ENCODE measurements at regions not wholly inside any gene's neighbourhood (a gene's known extent, or its start where the extent isn't known, plus 50 kb on each side); places are given as distances from the start of the nearest gene placed in this dataset.
"Not testable (repeated sequence)": the region's sequence is repeated elsewhere in the genome, so short reads cannot be mapped to it uniquely, and the experiment has no call there.

DNA sequence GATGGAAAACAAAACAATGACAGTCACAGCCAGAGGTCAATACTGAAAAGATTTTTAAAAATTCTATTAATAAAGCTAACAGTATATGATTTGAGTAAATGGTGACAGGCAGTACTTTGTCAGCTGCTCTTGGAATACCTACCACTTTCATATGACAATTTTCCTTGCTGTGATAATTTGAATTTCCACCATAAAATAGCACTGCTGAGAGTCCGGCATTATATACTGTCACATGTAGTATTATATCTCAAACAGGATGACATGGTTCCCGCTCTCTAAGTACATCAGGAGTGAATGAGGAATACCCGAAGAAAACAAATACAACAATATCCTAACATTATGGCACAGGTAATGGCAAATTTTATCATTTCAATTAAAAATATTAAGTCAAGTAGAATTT lies 146.8 kb upstream of the TMPRSS15 start:
- H3K27me3 ChIP-seq: no peaks in the 10 kb centered on the region
- no peaks in the 10 kb centered on the region for H3K36me3 ChIP-seq
- ATAC-seq (ENCODE audit: low FRiP score in 2 of 2): no peak
- no peak overlapping the region for H3K27ac ChIP-seq
- TF ChIP-seq POLR2AphosphoS5 (IDR thresholded peaks at IDR 0.05) (no peak), POLR2A (IDR thresholded peaks at IDR 0.05) (no peak), EP300 (IDR thresholded peaks at IDR 0.05) (no peak)
- TF ChIP-seq, protein P1, sequence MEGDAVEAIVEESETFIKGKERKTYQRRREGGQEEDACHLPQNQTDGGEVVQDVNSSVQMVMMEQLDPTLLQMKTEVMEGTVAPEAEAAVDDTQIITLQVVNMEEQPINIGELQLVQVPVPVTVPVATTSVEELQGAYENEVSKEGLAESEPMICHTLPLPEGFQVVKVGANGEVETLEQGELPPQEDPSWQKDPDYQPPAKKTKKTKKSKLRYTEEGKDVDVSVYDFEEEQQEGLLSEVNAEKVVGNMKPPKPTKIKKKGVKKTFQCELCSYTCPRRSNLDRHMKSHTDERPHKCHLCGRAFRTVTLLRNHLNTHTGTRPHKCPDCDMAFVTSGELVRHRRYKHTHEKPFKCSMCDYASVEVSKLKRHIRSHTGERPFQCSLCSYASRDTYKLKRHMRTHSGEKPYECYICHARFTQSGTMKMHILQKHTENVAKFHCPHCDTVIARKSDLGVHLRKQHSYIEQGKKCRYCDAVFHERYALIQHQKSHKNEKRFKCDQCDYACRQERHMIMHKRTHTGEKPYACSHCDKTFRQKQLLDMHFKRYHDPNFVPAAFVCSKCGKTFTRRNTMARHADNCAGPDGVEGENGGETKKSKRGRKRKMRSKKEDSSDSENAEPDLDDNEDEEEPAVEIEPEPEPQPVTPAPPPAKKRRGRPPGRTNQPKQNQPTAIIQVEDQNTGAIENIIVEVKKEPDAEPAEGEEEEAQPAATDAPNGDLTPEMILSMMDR (IDR thresholded peaks at IDR 0.05): no peak
- no peaks in the 10 kb centered on the region for H3K9me3 ChIP-seq
- 95 to 97% methylated on average over 3 of the region's 3 CpGs for WGBS, 2 donors
- DNase-seq: no peak
- H3K4me3 ChIP-seq: no peak overlapping the region
- H3K4me1 ChIP-seq: no peaks in the 10 kb centered on the region

DNA sequence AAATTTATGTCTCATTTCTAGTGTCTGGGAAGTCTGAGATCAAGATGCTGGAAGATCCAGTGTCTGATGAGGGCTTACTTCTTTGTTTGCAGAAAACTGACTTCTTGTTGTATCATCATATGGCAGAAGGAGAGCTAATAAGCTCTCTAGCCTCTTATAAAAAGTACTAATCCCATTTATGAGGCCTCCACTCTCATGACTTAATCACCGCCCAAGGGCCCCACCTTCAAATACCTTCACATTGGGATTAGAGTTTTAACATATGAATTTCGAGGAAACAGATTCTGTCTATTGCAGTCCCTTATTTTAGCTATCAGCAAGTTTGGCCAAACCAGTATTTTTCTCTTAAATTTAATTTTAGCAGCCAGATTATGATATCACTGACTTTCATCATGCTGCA lies 150.2 kb upstream of the TMPRSS15 start:
- no peak overlapping the region for H3K4me3 ChIP-seq
- H3K36me3 ChIP-seq: no peaks in the 10 kb centered on the region
- H3K9me3 ChIP-seq: no peaks in the 10 kb centered on the region
- DNase-seq: no peak
- no peaks in the 10 kb centered on the region for H3K4me1 ChIP-seq
- H3K27ac ChIP-seq: no peak overlapping the region
- WGBS, 2 donors: 68 to 78% methylated on average over 2 of the region's 2 CpGs
- no peak for ATAC-seq (ENCODE audit: low FRiP score in 2 of 2)
- TF ChIP-seq EP300 (IDR thresholded peaks at IDR 0.05) (no peak), POLR2AphosphoS5 (IDR thresholded peaks at IDR 0.05) (no peak), POLR2A (IDR thresholded peaks at IDR 0.05) (no peak)
- TF ChIP-seq, protein P1 (IDR thresholded peaks at IDR 0.05): no peak
- no peaks in the 10 kb centered on the region for H3K27me3 ChIP-seq

DNA sequence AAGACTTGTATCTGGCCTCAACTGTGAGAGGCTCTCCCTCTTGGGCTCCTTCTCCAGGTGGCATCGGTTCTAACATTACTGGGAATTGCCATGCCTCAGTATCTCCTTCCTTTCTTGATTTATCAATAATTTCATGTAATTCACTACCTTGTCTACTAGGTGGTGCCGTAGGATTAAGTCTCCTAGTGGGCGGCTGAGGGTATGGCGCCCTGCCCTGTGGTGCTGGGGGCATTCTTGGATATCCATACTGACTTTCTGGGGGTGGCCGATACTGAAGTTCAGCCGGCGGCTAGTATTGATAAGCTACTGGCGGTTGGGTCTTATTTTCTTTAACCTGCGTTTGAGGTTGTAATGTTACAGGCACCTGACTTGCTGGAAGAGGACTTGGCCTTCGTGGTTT lies 164.2 kb upstream of the TMPRSS15 start:
- not testable (repeated sequence) for H3K36me3 ChIP-seq; H3K4me3 ChIP-seq; H3K4me1 ChIP-seq; ATAC-seq (ENCODE audit: low FRiP score in 2 of 2); H3K27me3 ChIP-seq; H3K9me3 ChIP-seq; H3K27ac ChIP-seq
- peak in 1 of 2 donors; percentile 2 for DNase-seq
- WGBS, 2 donors: 88 to 91% methylated on average over 10 of the region's 10 CpGs

DNA sequence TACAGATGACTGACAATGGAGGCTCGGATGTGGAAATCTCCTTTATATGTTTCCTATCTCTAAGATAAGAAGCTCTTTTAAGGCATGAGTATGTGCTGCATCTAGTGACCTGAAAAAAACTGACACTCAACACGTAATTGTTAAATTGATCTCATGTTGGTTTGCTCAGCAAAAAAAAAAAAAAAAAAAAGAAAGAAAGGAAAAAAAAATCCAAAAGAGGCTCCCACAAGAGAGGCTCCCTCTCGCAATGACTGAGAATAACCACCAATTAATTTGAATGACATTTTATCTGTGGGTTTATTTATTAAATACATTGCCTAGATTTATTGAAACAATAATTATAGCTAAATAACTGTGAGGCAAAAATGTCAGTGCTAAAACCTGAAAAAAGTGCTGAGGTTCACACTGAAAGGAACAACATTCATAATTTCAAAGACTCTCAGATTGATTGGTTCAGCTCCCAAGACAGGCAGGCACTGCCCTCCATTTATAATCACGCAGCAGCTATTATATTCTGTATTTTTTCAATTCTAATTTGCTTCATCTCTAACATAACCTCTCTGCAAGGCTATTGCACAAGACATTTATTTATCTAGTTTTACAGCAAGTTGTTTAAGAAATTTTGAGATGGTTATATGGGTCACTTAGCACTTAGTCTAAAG lies 184.5 kb upstream of the TMPRSS15 start:
- TF ChIP-seq POLR2A (IDR thresholded peaks at IDR 0.05) (no peak), EP300 (IDR thresholded peaks at IDR 0.05) (no peak), POLR2AphosphoS5 (IDR thresholded peaks at IDR 0.05) (no peak)
- TF ChIP-seq, protein P1 (IDR thresholded peaks at IDR 0.05): no peak
- Histone ChIP-seq H3K27me3 (no peaks in the 10 kb centered on the region), H3K27ac (no peak overlapping the region), H3K36me3 (no peaks in the 10 kb centered on the region), H3K9me3 (no peaks in the 10 kb centered on the region), H3K4me3 (no peak overlapping the region), H3K4me1 (no peaks in the 10 kb centered on the region)
- 67 to 70% methylated on average over 4 of the region's 4 CpGs for WGBS, 2 donors
- DNase-seq (no peak), ATAC-seq (ENCODE audit: low FRiP score in 2 of 2) (no peak)

DNA sequence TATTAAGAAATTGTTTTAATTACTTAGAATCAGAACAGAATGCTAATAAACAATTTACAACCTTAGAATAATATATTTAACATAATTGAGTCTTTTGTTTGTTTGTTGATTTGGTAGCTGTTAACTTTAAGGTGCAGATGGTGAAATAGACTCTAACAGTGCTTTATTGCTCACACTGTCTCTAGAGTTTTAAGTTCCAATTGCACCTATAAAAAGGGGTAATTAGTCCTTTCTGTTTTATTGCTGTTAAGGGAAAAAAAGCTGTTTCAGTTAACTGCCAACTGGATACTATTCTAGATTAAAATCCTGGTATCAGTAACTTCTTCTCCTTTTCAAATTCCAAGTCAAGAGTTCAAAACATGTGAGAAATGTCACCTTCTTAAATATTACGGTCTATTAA lies 197.6 kb upstream of the TMPRSS15 start:
- H3K4me3 ChIP-seq: no peak overlapping the region
- no peak for ATAC-seq (ENCODE audit: low FRiP score in 2 of 2)
- no peaks in the 10 kb centered on the region for H3K4me1 ChIP-seq
- no peak for TF ChIP-seq POLR2A (IDR thresholded peaks at IDR 0.05)
- no peak for TF ChIP-seq POLR2AphosphoS5 (IDR thresholded peaks at IDR 0.05)
- TF ChIP-seq EP300 (IDR thresholded peaks at IDR 0.05): no peak
- TF ChIP-seq, protein P1 (IDR thresholded peaks at IDR 0.05): no peak
- H3K27ac ChIP-seq: no peak overlapping the region
- no peaks in the 10 kb centered on the region for H3K27me3 ChIP-seq
- DNase-seq: no peak
- H3K36me3 ChIP-seq: no peaks in the 10 kb centered on the region
- WGBS, 2 donors: 96 to 98% methylated on average over 1 of the region's 1 CpG
- no peaks in the 10 kb centered on the region for H3K9me3 ChIP-seq
